GM18517 (cell line): ENCODE measurements at regions not wholly inside any gene's neighbourhood (a gene's known extent, or its start where the extent isn't known, plus 50 kb on each side); places are given as distances from the start of the nearest gene placed in this dataset.

ENCODE experiments used
- ATAC-seq: cut with Tn5 transposase; IDR thresholded peaks from one replicate; pipeline ENCODE4 v1.9.1; 2021; ENCODE audit warnings: mild to moderate bottlenecking, moderate library complexity; ENCODE audit not compliant: unreplicated experiment

GRCh38 chr3:3633761-3634160 lies 165.5 kb upstream of the LRRN1 start:
- ATAC-seq, result no peak

DNA sequence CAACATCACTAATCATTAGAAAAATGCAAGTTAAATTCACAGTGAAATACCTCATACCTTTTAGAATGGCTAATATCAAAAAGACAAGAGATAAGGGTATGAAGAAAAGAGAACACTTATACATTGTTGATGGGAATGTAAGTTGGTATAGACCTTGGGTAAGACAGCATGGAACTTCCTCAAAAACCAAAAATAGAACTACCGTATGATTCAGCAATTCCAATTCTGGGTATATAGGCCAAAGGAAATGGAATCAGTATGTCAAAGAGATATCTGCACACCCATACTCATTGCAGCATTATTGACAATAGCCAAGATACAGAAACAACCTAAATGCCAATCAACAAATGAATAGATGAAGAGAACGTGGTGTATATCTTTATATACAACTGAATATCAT lies 166.8 kb upstream of the LRRN1 start:
- ATAC-seq, result no peak

DNA sequence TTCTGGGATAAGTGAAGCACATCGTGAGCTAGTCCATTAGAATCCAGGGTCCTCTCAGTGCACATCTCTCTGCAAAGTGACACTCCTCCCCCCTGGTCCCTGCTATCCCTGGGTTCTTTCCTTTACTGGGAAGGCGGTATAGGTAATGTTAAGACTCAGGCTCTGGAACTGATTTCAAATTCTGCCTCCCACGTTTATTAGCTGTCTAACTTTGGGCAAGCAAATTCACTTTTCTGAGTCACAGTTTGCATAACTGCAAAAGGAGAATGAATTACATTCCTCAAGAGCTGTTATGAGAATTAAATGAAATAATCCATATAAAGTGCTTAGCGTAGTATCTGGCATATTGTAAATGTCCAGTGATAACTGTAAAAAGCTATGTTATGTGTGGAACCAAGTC lies 168.1 kb upstream of the LRRN1 start:
- ATAC-seq, result no peak

DNA sequence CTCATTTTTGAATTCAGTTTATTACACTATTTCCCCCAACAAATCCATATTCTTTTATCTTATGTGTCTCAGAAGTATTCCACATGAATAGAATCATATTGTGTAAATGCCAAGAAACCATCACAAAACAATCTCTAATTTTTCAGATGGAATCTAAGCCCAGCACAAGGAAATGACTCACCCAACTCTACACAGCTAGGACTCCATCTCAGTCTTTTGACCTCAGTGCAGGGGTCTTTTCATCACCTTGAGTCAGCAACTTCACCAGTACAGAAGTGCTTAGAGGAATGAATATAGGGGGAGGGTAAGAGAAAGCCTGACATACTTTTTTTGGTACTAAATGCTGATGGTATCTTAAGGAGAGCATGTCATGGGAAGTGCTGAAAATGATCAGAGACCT lies 169.3 kb upstream of the LRRN1 start:
- ATAC-seq, result no peak

DNA sequence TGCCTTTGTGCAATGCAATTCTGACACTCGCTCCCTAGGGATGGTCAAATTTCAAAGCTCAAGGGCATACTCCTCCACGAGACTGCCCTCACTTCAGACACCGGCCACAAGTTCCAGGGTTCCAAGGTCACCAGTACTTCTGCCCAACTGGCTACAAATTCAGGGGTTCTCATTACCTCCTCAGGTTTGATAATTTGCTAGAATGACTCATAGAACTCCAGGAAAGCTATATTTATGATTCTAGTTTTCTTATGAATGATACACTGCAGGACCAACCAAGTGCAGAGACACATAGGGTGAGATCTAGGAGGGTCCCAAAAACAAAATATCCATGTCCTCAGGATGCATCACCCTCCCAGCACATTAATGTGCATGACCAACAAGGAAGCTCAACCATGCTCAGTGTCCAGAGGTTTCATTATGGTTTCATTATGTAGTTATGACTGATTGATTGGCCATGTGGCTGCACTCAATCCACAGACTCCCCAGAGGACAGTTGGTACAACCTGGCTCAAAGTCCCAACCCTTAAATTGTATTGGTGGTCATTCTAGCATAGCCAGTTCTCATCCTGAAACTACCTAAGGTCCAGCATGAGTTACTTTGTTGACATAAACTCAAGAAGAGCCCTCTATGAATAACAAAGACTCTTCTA lies 170.4 kb upstream of the LRRN1 start:
- peak; percentile 81 for ATAC-seq

DNA sequence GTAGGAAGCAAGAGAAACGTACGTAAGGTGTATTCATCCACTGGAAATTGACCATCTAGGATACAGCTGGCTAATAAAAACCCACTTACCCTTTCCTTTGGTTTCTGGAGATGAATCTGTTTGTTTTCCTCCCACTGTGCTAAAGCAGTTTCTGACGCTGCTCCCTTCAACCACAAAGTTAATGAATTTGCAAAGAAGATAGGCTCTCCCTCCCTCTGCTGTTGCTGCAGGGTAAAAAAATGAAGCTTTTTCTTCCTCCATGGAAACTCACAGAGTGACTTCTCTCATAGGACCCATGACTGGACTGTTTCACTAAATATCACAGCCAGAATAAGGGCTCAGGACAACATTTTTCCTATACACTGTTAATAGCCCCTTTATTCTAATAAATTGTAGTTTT lies 172.1 kb upstream of the LRRN1 start:
- ATAC-seq, result no peak

GRCh38 chr3:3625544-3626271 lies 173.5 kb upstream of the LRRN1 start:
- ATAC-seq, result no peak

DNA sequence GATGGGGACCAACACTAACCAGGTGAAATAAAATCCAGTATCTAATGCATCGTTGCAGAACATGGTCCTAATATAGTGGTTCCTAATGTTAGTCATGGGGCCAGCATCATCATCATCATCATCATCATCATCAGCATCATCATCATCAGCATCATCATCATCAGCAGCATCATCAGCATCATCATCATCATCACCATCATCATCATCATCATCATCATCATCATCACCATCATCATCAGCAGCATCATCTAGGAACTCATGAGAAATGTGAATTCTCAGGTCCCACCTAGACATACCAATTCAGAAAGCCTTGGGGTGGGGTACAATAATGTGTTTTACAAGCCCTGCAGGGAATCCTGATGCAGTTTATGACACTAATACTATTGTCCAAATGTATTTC lies 179.4 kb upstream of the LRRN1 start:
- no peak for ATAC-seq

GRCh38 chr3:3618623-3619022 lies 180.6 kb upstream of the LRRN1 start:
- ATAC-seq, result no peak

DNA sequence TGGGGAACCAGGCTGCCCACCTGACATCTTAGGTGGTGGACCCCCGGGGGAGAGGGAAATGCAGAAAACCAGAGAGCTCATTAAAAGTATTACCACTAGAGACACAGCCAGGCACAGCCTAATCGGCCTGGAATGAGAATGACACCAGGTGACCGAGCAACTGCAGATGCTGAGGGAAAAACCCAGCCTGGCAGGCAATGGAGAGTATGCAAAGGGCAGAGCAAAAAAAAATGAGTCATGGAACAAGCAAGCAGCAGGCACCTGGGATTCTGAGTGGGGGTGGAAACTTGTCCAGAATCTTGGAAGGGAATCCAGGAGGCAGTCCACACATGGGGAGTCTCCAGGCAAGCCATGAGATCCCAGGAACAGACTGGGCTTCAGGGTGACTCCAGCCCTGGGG lies 183.7 kb upstream of the LRRN1 start:
- ATAC-seq, result no peak

DNA sequence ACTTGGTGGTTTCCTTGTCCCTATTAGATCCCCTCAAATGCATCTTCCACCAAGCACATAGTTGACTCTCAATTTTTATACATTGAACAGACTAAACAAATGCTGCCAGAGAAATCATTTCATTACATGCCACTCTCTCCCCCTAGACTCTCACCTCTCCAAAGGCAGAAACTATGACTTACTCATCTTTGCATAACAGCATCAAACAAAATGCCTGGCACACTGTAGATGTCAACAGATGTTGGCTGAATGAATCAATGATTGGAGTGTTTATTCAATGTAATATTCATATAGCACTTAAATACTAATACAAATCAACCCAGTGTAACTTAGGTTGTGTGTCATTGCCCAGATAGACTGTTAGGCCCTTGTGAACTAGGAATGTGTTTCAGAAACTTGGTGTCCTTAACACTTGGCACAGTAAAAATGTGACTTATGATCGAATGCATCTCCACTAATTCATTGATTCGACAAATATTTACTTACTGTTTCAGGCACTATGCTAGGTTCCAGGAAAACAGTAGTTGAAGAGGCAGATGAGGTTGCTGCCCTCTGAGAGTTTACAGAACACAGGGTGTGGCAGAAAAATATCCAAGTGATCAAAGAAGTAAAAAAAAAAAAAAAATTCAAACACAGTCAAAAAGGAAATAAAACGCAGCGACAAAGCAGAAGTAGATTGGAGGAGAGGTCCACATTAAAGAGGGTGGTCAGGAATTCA lies 188.5 kb upstream of the LRRN1 start:
- no peak for ATAC-seq

GRCh38 chr3:3606321-3606720 lies 192.9 kb upstream of the LRRN1 start:
- ATAC-seq, result no peak

- ATAC-seq, result no peak
Observed at GRCh38 chr3:3605226-3605625, 194.0 kb upstream of the LRRN1 start.

GRCh38 chr3:3603351-3603750 lies 195.9 kb upstream of the LRRN1 start:
- ATAC-seq, result no peak

DNA sequence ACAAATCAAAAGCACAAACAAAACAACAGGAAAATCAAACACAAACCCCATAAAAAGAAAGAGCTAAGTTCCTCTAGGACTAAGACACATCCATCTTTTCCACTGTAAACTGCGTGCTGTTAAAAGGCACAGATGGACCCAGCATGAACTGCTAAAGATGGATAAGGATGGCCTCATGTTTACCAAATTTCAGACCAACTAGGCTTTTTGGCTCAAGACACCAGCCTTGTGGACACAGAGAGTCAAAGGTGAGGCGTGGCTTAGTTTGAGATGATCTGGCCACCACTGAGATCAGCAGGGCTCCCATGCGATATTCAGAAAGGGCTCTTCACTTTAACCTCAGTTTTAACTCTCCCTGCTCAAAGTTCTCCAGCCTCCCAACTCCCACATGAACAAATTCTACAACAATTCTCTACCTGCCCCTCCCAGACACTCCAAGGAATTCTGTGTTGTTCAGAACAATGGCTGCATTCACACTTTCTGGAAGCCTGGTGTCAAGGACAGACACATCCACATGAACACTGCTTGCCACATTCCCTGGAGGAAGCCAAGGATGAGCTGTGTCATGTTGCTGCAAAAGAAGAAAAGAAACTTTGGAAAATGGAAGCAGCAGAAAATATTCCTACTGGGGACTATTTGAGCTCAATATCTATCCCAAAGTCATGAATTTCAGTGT lies 198.4 kb upstream of the LRRN1 start:
- ATAC-seq, result no peak

DNA sequence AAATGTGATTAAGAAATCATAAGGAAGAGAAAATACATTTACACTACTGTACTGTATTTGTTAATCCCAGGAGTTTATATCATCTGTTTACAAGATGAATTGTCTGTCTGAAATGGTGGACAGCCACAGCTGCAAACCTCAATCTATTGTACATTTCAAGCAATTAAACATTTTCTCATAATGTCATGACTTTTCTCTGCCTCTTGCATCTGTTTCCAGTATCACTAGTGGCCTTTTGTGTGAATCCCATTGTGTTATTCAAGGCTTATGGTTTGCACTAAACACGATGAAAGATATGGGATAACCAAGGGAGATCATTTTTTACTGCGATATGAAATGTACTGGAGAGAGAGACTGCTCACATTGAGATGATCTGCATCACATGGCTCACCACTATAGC lies 200.2 kb upstream of the LRRN1 start:
- ATAC-seq, result no peak

DNA sequence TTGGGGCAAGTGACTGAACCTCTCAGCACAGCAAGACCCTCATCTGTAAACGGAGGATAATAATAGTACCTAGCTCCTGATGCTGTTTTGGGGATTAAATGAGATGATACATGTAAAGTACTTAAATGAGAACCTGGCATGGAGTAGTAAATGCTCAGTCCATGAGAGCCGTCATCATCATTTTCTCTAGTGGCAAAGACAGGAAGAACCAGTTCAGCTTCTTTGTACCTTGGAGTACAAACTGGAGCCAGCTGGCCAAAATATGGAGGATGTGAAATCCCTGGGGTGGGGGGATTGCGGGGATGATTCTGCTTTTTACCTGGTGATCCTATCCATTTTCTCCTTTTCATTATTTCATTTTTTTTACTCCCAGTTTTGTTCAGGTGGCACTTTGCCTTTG lies 204.2 kb upstream of the LRRN1 start:
- ATAC-seq, result no peak

GRCh38 chr3:3589715-3590130 lies 209.5 kb upstream of the LRRN1 start:
- ATAC-seq, result peak; percentile 79

DNA sequence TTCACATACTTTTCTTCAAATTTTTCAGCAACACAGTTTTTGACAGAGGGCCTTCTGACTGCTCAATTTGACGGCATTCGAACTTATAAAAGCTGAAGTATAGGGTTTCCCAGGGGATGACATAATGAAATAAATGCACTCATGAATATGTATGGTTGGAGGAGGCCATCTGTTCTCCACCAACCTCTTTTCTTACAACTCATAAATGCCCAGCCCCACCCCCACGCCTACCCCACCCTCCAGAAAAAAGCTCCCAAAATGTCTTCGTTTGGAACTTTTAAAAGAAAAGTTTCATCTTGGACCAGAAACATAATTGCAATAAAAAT lies 211.6 kb upstream of the LRRN1 start:
- no peak for ATAC-seq

- ATAC-seq, result no peak
Observed at GRCh38 chr3:3586843-3587646, 212.2 kb upstream of the LRRN1 start.

GRCh38 chr3:3586336-3586735 lies 212.9 kb upstream of the LRRN1 start:
- ATAC-seq, result no peak
